MM.1S (cell line): ENCODE measurements at regions not wholly inside any gene's neighbourhood (a gene's known extent, or its start where the extent isn't known, plus 50 kb on each side); places are given as distances from the start of the nearest gene placed in this dataset.

Experiments used
- CTCF ChIP-seq: fragments of 300-600 bp; sonication (generic); IDR thresholded peaks from 2 replicates; pipeline ENCODE4 v1.5.1; 2016; ENCODE audit warnings: antibody characterized with exemption, low read length, mixed read lengths
- EZH2 ChIP-seq: fragments of 300-600 bp; sonication (generic); optimal IDR thresholded peaks from 2 replicates; pipeline ENCODE3; 2017; ENCODE audit warnings: low read depth, mild to moderate bottlenecking, antibody characterized with exemption, low read length, mixed read lengths

- TF ChIP-seq CTCF (no peak), EZH2 (no peak)
Measured at GRCh38 chr13:53683146-53683545, 654.5 kb downstream of the OLFM4 start.
